ENCODE measurements at regions not wholly inside any gene's neighbourhood (a gene's known extent, or its start where the extent isn't known, plus 50 kb on each side); places are given as distances from the start of the nearest gene placed in this dataset.

- no peak for TF ChIP-seq MTA2 (IDR thresholded peaks at IDR 0.05; ENCODE audit: low read depth)
- TF ChIP-seq TCF12 (IDR thresholded peaks at IDR 0.05; ENCODE audit: low read depth, low read length), result no peak
- no peak for TF ChIP-seq EED (IDR thresholded peaks at IDR 0.05; ENCODE audit: low read depth)
- no peak for TF ChIP-seq ZNF384 (IDR thresholded peaks at IDR 0.05; ENCODE audit: borderline replicate concordance, low read depth, low read length)
- no peak for TF ChIP-seq SMC3 (IDR thresholded peaks at IDR 0.05; ENCODE audit: borderline replicate concordance, low read length)
- no peak for TF ChIP-seq BCL3 (IDR thresholded peaks at IDR 0.05; ENCODE audit: borderline replicate concordance, insufficient read depth, low read depth, low read length, poor library complexity, severe bottlenecking)
Measured at GRCh38 chr4:130825284-130825683, 1729.3 kb downstream of the C4orf33 start (continued).

GRCh38 chr4:130850019-130850524 lies 1754.1 kb downstream of the C4orf33 start:
- Histone ChIP-seq H3K9ac (ENCODE audit: control insufficient read depth, insufficient read depth, low read length) (no peak overlapping the region), H3K27ac (ENCODE audit: control insufficient read depth, insufficient read depth) (no peak overlapping the region), H3K27me3 (replicated peaks in 1 of 2; ENCODE audit: control insufficient read depth in 2 of 2, insufficient read depth in 2 of 2, low read length in 1 of 2) (no peaks in the 10 kb centered on the region), H3K4me2 (ENCODE audit: control insufficient read depth, insufficient read depth) (no peak overlapping the region), H3K4me1 (ENCODE audit: control insufficient read depth, insufficient read depth, low read length) (no peaks in the 10 kb centered on the region), H3K4me3 (no peak overlapping the region), H3K36me3 (ENCODE audit: control insufficient read depth in 2 of 2, insufficient read depth in 2 of 2, low read length in 1 of 2) (no peaks in the 10 kb centered on the region), H3K9me3 (replicated peaks; ENCODE audit: control insufficient read depth, insufficient read depth, low read length) (no peaks in the 10 kb centered on the region), H4K20me1 (ENCODE audit: control insufficient read depth, insufficient read depth) (no peaks in the 10 kb centered on the region), H2AFZ (ENCODE audit: control insufficient read depth, low read depth, low read length) (no peak overlapping the region), H3K79me2 (ENCODE audit: control insufficient read depth, insufficient read depth, low read length) (no peaks in the 10 kb centered on the region)
- ATAC-seq (no peak), FAIRE-seq (no peak), DNase-seq (ENCODE audit: low read depth, low spot score) (no peak)
- TF ChIP-seq ASH2L (IDR thresholded peaks at IDR 0.05; ENCODE audit: borderline replicate concordance, low read depth), result no peak
- in situ Hi-C loops (cut with MboI), result no loop called here
- no TSS peak for BruUV-seq (replicated peaks)
- ChIA-PET CTCF (interaction anchor here (0.6 kb wide), 1 partner anchor 74 kb away, joined by 3 read pairs; no protein-coding TSS in a partner anchor), POLR2A (no interaction called here), RAD21 (ENCODE audit: unreplicated experiment) (no interaction called here), SMC1A (ENCODE audit: uncharacterized antibody, unreplicated experiment) (interaction anchor here (0.6 kb wide), 1 partner anchor 251 kb away, joined by 4 read pairs; no protein-coding TSS in a partner anchor)
- intact Hi-C loops (cut with micrococcal nuclease; ENCODE audit: unreplicated experiment), result no loop called here
- 14% methylated on average over 5 of the region's 5 CpGs for WGBS (ENCODE audit: insufficient coverage, insufficient replicate concordance, low lambda C conversion rate, missing lambda C conversion rate)

Data from GM12878 (cell line).